Adipocyte (in vitro differentiated cells): ENCODE measurements at regions not wholly inside any gene's neighbourhood (a gene's known extent, or its start where the extent isn't known, plus 50 kb on each side); places are given as distances from the start of the nearest gene placed in this dataset.

Source experiments
- DNase-seq: peaks from one replicate; pipeline ENCODE4 v3.0.0-alpha.2; 2015; ENCODE audit warnings: low read depth
- H3K27me3 ChIP-seq: replicated peaks from 2 replicates; pipeline ENCODE4 v1.7.0; 2013; ENCODE audit warnings: mild to moderate bottlenecking, low read length, moderate library complexity; ENCODE audit not compliant: control insufficient read depth, insufficient read depth
- H3K36me3 ChIP-seq: 2 replicates; pipeline ENCODE4 v1.7.0; 2013; ENCODE audit warnings: low read length, mild to moderate bottlenecking, moderate library complexity; ENCODE audit not compliant: control insufficient read depth, insufficient read depth, severe bottlenecking
- H3K4me1 ChIP-seq: 2 replicates; pipeline ENCODE4 v1.7.0; 2013; ENCODE audit warnings: mild to moderate bottlenecking, low read length, moderate library complexity; ENCODE audit not compliant: control insufficient read depth, insufficient read depth
- H3K4me3 ChIP-seq: 2 replicates; pipeline ENCODE4 v1.7.0; 2013; ENCODE audit warnings: mild to moderate bottlenecking, low read length, moderate library complexity
- H3K9ac ChIP-seq: 2 replicates; pipeline ENCODE4 v1.7.0; 2013; ENCODE audit warnings: mild to moderate bottlenecking, low read length, moderate library complexity
- H3K9me3 ChIP-seq: 2 replicates; pipeline ENCODE4 v1.7.0; 2013; ENCODE audit warnings: mild to moderate bottlenecking, low read length, moderate library complexity; ENCODE audit not compliant: control insufficient read depth

GRCh38 chr2:187715590-187715989, 161.4 kb upstream of the TFPI start:
- Histone ChIP-seq H3K4me3 (no peak overlapping the region), H3K36me3 (no peaks in the 10 kb centered on the region)
- DNase-seq, result no peak

DNA sequence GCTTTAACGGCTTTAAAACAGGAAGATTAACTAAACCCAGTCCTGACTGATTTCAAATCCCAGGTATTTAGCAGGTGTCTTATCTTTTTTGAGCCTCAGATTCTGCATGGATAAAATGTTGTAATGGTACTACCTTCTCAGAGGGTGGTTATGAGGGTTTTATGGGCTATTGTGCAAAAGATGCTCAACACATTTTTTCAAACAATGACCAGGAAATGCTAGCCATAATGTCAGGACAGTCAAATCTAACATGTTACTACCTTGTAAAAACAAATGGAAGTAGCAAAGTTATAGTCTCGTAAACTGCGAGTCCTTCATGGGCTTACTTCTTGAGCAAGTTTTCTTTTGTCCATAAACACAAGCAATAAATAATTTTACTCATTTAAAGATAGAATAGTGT, 162.1 kb upstream of the TFPI start:
- no peaks in the 10 kb centered on the region for H3K9me3 ChIP-seq
- no peak overlapping the region for H3K4me3 ChIP-seq
- H3K9ac ChIP-seq, result no peak overlapping the region
- DNase-seq, result no peak
- no peaks in the 10 kb centered on the region for H3K36me3 ChIP-seq
- H3K4me1 ChIP-seq, result no peaks in the 10 kb centered on the region
- no peaks in the 10 kb centered on the region for H3K27me3 ChIP-seq

More at GRCh38 chr2:187715590-187715989, 161.4 kb upstream of the TFPI start:
- H3K9ac ChIP-seq, result no peak overlapping the region
- no peaks in the 10 kb centered on the region for H3K27me3 ChIP-seq
- H3K9me3 ChIP-seq, result no peaks in the 10 kb centered on the region
- no peaks in the 10 kb centered on the region for H3K4me1 ChIP-seq

- Histone ChIP-seq H3K36me3 (no peaks in the 10 kb centered on the region), H3K9ac (no peak overlapping the region), H3K27me3 (no peaks in the 10 kb centered on the region), H3K4me1 (no peaks in the 10 kb centered on the region), H3K4me3 (no peak overlapping the region), H3K9me3 (no peaks in the 10 kb centered on the region)
- no peak for DNase-seq
Observed at GRCh38 chr2:187718092-187718491, 163.9 kb upstream of the TFPI start.

GRCh38 chr2:187719510-187719909, 165.3 kb upstream of the TFPI start:
- Histone ChIP-seq H3K4me3 (no peak overlapping the region), H3K4me1 (no peaks in the 10 kb centered on the region), H3K9me3 (no peaks in the 10 kb centered on the region), H3K27me3 (no peaks in the 10 kb centered on the region), H3K9ac (no peak overlapping the region), H3K36me3 (no peaks in the 10 kb centered on the region)
- no peak for DNase-seq

DNA sequence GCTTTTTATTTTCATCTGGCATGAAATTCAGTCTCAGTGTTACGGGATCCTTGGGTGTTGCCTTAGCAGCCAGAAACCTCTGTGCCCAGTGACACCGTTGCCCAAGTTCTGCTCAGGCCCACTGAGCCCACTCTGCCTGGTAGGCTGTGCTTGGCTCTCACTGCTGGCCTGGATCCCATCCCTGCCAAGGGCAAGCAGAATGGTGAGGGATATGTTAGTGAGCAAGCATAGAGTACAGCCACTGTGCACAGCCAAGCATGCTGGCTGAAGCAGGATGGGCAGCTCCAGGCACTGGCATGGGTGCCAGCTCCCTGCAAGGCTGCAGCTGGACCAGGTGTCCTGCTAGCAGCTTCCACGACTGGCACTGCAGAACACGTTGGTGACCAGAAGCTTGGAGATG, 194.7 kb upstream of the TFPI start:
- Histone ChIP-seq H3K27me3 (no peaks in the 10 kb centered on the region), H3K9ac (no peak overlapping the region), H3K4me3 (no peak overlapping the region), H3K4me1 (no peaks in the 10 kb centered on the region), H3K9me3 (no peaks in the 10 kb centered on the region), H3K36me3 (no peaks in the 10 kb centered on the region)
- DNase-seq, result no peak

DNA sequence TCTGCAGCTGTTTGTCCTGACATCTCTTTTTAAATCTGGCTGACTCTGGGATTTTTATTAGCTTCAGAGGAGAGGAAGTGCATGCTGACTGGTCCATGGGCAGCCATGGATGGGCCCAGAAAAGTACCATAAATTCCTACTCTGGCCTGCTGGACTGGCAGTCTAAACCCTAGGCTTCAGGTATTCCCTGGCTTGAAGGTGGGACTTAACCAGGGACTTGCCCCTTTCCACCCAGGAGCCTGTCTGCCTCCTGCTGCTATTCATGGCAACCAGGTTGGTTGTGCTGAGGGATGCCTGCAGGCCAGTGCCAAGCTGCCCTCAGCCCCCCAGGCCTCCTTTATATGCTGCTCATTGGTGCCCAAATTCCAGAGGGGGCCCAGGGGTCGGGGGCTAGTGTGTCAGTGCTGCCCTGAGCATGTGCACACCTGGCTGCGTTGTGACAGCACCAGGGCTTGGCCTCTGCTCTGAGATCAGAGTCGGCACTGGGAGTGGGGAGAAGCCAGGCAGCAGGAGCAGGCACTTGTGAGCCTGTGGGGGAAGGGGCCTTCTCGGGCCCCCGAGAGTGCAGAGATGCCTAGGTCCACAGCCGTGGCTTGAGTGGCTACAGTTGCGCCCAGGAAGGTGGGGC, 195.7 kb upstream of the TFPI start:
- no peak overlapping the region for H3K4me3 ChIP-seq
- H3K27me3 ChIP-seq, result no peaks in the 10 kb centered on the region
- no peaks in the 10 kb centered on the region for H3K9me3 ChIP-seq
- no peaks in the 10 kb centered on the region for H3K4me1 ChIP-seq
- no peaks in the 10 kb centered on the region for H3K36me3 ChIP-seq
- H3K9ac ChIP-seq, result no peak overlapping the region
- DNase-seq, result no peak

- H3K9ac ChIP-seq, result no peak overlapping the region
- DNase-seq, result no peak
- H3K9me3 ChIP-seq, result no peaks in the 10 kb centered on the region
- no peaks in the 10 kb centered on the region for H3K27me3 ChIP-seq
- no peaks in the 10 kb centered on the region for H3K4me1 ChIP-seq
- no peak overlapping the region for H3K4me3 ChIP-seq
- H3K36me3 ChIP-seq, result no peaks in the 10 kb centered on the region
Observed at GRCh38 chr2:187768995-187769394, 214.8 kb upstream of the TFPI start.

DNA sequence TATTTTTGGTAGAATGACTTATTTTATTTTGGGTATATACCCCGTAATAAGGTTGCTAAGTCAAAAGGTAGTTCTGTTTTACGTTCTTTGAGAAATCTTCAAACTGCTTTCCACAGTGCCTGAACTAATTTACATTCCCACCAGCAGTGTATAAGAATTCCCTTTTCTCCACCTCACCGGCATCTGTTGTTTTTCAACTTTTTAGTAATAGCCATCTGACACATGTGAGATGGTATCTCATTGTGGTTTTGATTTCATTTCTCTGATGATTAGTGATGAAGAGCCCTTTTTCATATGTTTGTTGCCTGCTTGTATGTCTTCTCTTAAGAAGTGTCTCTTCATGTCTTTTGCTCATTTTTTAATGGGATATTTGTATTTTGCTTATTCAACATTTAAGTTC, 215.2 kb upstream of the TFPI start:
- H3K9ac ChIP-seq, result no peak overlapping the region
- no peaks in the 10 kb centered on the region for H3K9me3 ChIP-seq
- peaks cover 4% of the 10 kb centered on the region for H3K4me1 ChIP-seq
- H3K36me3 ChIP-seq, result no peaks in the 10 kb centered on the region
- DNase-seq, result no peak
- no peak overlapping the region for H3K4me3 ChIP-seq
- no peaks in the 10 kb centered on the region for H3K27me3 ChIP-seq

GRCh38 chr2:187774551-187775071, 220.4 kb upstream of the TFPI start:
- peaks cover 8% of the 10 kb centered on the region for H3K4me1 ChIP-seq
- no peak overlapping the region for H3K4me3 ChIP-seq

GRCh38 chr2:187775196-187775595, 221.0 kb upstream of the TFPI start:
- Histone ChIP-seq H3K27me3 (no peaks in the 10 kb centered on the region), H3K9ac (no peak overlapping the region), H3K4me1 (peaks cover 8% of the 10 kb centered on the region), H3K4me3 (no peak overlapping the region), H3K36me3 (no peaks in the 10 kb centered on the region), H3K9me3 (no peaks in the 10 kb centered on the region)
- DNase-seq, result no peak

More at GRCh38 chr2:187774551-187775071, 220.4 kb upstream of the TFPI start:
- peak; percentile 63 for DNase-seq
- Histone ChIP-seq H3K36me3 (no peaks in the 10 kb centered on the region), H3K27me3 (no peaks in the 10 kb centered on the region), H3K9me3 (no peaks in the 10 kb centered on the region), H3K9ac (no peak overlapping the region)

- DNase-seq, result no peak
- Histone ChIP-seq H3K9ac (no peak overlapping the region), H3K4me3 (no peak overlapping the region), H3K4me1 (peaks cover 8% of the 10 kb centered on the region), H3K27me3 (no peaks in the 10 kb centered on the region), H3K9me3 (no peaks in the 10 kb centered on the region), H3K36me3 (no peaks in the 10 kb centered on the region)
Observed at GRCh38 chr2:187775651-187776050, 221.4 kb upstream of the TFPI start.

DNA sequence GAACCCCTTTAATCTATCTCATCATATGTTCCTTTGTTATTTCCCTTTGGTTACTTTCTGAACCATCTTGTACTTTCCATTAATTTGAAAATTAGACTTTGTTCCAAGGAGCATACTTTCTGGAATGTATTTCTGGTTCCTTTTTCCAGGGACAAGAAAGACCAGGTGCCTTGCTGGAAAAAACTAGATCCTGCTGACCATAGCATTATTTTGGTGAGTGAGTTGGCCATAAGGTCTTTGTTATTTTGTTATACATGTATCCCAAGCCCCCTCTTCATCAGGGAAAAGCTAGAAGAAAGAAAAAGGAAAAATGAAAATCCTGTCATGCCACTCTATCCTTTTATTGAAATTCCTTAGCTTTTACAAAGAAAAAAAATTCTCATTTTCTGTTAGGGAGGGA, 228.1 kb upstream of the TFPI start:
- H3K9ac ChIP-seq, result no peak overlapping the region
- no peak overlapping the region for H3K4me3 ChIP-seq
- no peaks in the 10 kb centered on the region for H3K4me1 ChIP-seq
- H3K9me3 ChIP-seq, result no peaks in the 10 kb centered on the region
- no peaks in the 10 kb centered on the region for H3K27me3 ChIP-seq
- no peak for DNase-seq
- no peaks in the 10 kb centered on the region for H3K36me3 ChIP-seq
